ENCODE measurements at regions not wholly inside any gene's neighbourhood (a gene's known extent, or its start where the extent isn't known, plus 50 kb on each side); places are given as distances from the start of the nearest gene placed in this dataset.
"Not testable (repeated sequence)": the region's sequence is repeated elsewhere in the genome, so short reads cannot be mapped to it uniquely, and the experiment has no call there.

DNA sequence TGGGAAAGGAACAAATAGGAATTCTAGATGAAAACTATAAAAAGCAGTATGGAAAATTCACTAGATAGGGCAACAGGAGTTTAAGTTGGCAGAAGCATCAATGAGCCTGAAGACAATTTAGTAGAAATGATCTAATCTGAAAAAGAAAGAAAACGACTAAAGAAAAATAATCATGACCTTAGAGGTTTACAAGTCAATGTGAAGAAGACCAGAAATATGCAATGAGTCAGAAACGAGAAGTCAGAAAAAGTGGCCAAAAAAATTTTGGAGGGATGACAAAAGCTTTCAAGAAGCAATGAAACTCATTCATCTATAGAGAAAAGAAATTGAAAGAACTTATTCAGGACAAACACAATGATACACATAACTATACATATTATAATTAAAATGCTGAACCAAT lies 1244.0 kb downstream of the RPIA start:
- TF ChIP-seq, protein P1, sequence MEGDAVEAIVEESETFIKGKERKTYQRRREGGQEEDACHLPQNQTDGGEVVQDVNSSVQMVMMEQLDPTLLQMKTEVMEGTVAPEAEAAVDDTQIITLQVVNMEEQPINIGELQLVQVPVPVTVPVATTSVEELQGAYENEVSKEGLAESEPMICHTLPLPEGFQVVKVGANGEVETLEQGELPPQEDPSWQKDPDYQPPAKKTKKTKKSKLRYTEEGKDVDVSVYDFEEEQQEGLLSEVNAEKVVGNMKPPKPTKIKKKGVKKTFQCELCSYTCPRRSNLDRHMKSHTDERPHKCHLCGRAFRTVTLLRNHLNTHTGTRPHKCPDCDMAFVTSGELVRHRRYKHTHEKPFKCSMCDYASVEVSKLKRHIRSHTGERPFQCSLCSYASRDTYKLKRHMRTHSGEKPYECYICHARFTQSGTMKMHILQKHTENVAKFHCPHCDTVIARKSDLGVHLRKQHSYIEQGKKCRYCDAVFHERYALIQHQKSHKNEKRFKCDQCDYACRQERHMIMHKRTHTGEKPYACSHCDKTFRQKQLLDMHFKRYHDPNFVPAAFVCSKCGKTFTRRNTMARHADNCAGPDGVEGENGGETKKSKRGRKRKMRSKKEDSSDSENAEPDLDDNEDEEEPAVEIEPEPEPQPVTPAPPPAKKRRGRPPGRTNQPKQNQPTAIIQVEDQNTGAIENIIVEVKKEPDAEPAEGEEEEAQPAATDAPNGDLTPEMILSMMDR (IDR thresholded peaks at IDR 0.05; ENCODE audit: poor library complexity, severe bottlenecking), result not testable (repeated sequence)
- not testable (repeated sequence) for TF ChIP-seq MXI1 (conservative IDR thresholded peaks at IDR 0.05; ENCODE audit: poor library complexity, severe bottlenecking); POLR2AphosphoS5 (IDR thresholded peaks at IDR 0.05); EZH2 (IDR thresholded peaks at IDR 0.05; ENCODE audit: borderline replicate concordance, insufficient read depth, low read length, poor library complexity, severe bottlenecking); RAD21 (conservative IDR thresholded peaks at IDR 0.05)
- TF ChIP-seq, protein P2, sequence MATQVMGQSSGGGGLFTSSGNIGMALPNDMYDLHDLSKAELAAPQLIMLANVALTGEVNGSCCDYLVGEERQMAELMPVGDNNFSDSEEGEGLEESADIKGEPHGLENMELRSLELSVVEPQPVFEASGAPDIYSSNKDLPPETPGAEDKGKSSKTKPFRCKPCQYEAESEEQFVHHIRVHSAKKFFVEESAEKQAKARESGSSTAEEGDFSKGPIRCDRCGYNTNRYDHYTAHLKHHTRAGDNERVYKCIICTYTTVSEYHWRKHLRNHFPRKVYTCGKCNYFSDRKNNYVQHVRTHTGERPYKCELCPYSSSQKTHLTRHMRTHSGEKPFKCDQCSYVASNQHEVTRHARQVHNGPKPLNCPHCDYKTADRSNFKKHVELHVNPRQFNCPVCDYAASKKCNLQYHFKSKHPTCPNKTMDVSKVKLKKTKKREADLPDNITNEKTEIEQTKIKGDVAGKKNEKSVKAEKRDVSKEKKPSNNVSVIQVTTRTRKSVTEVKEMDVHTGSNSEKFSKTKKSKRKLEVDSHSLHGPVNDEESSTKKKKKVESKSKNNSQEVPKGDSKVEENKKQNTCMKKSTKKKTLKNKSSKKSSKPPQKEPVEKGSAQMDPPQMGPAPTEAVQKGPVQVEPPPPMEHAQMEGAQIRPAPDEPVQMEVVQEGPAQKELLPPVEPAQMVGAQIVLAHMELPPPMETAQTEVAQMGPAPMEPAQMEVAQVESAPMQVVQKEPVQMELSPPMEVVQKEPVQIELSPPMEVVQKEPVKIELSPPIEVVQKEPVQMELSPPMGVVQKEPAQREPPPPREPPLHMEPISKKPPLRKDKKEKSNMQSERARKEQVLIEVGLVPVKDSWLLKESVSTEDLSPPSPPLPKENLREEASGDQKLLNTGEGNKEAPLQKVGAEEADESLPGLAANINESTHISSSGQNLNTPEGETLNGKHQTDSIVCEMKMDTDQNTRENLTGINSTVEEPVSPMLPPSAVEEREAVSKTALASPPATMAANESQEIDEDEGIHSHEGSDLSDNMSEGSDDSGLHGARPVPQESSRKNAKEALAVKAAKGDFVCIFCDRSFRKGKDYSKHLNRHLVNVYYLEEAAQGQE (IDR thresholded peaks at IDR 0.05; ENCODE audit: borderline replicate concordance), result not testable (repeated sequence)
